ENCODE measurements at regions not wholly inside any gene's neighbourhood (a gene's known extent, or its start where the extent isn't known, plus 50 kb on each side); places are given as distances from the start of the nearest gene placed in this dataset.
"Not testable (repeated sequence)": the region's sequence is repeated elsewhere in the genome, so short reads cannot be mapped to it uniquely, and the experiment has no call there.

- not testable (repeated sequence) for TF ChIP-seq POLR2A, CTCF (IDR thresholded peaks at IDR 0.05)
Measured at GRCh38 chr20:12753742-12754141, 255.0 kb upstream of the SPTLC3 start.

Data from body of pancreas (tissue), 4 donors.